Stimulated activated CD8-positive, alpha-beta memory T cell treated with anti-CD3 and anti-CD28 coated beads, Interleukin-12 subunit alpha, Interleukin-12 subunit beta, amount 100 ng/mL, for 24 hours (primary cell): ENCODE measurements at regions not wholly inside any gene's neighbourhood (a gene's known extent, or its start where the extent isn't known, plus 50 kb on each side); places are given as distances from the start of the nearest gene placed in this dataset.

Source experiments
- DNase-seq: peaks from one replicate; pipeline ENCODE4 v3.0.0-alpha.2; 2020; ENCODE audit errors: extremely low read depth

GRCh38 chr7:155178096-155178495 lies 108.0 kb downstream of the HTR5A start:
- no peak for DNase-seq

- no peak for DNase-seq
These were observed 111.6 kb downstream of the HTR5A start for GRCh38 chr7:155181768-155182167.

GRCh38 chr7:155182406-155182970 lies 112.4 kb downstream of the HTR5A start:
- no peak for DNase-seq

- DNase-seq = no peak
These were observed 113.5 kb downstream of the HTR5A start for GRCh38 chr7:155183655-155184054.

GRCh38 chr7:155184923-155185322 lies 112.8 kb upstream of the INSIG1 start:
- DNase-seq = no peak

GRCh38 chr7:155187061-155187785 lies 110.5 kb upstream of the INSIG1 start:
- DNase-seq = no peak

GRCh38 chr7:155188357-155188756 lies 109.3 kb upstream of the INSIG1 start:
- DNase-seq = no peak

- DNase-seq = no peak
These were observed 108.7 kb upstream of the INSIG1 start for GRCh38 chr7:155188821-155189581.

- no peak for DNase-seq
These were observed 108.1 kb upstream of the INSIG1 start for GRCh38 chr7:155189590-155189989.

GRCh38 chr7:155190688-155191087 lies 107.0 kb upstream of the INSIG1 start:
- peak; percentile 21 for DNase-seq

GRCh38 chr7:155191137-155191536 lies 106.5 kb upstream of the INSIG1 start:
- no peak for DNase-seq

GRCh38 chr7:155191901-155192478 lies 105.7 kb upstream of the INSIG1 start:
- DNase-seq = no peak

GRCh38 chr7:155192961-155193640 lies 104.6 kb upstream of the INSIG1 start:
- no peak for DNase-seq

- DNase-seq = no peak
These were observed 104.0 kb upstream of the INSIG1 start for GRCh38 chr7:155193716-155194115.

GRCh38 chr7:155194382-155195140 lies 103.1 kb upstream of the INSIG1 start:
- no peak for DNase-seq

- DNase-seq = no peak
These were observed 101.6 kb upstream of the INSIG1 start for GRCh38 chr7:155195939-155196523.

- DNase-seq = no peak
These were observed 99.3 kb upstream of the INSIG1 start for GRCh38 chr7:155198196-155198892.

- DNase-seq = peak; percentile 22
These were observed 98.5 kb upstream of the INSIG1 start for GRCh38 chr7:155198901-155199845.
